HEK293 (cell line): ENCODE measurements at regions not wholly inside any gene's neighbourhood (a gene's known extent, or its start where the extent isn't known, plus 50 kb on each side); places are given as distances from the start of the nearest gene placed in this dataset.

ENCODE experiments used
- KLF7 ChIP-seq: fragments of 450-650 bp; formaldehyde crosslinking; IDR thresholded peaks from 2 replicates; pipeline ENCODE4 v1.5.1; 2016; ENCODE audit warnings: missing biosample characterization, missing genetic modification characterization, borderline replicate concordance
- MEIS1 ChIP-seq: sonication (generic); formaldehyde crosslinking; IDR thresholded peaks from 2 replicates; pipeline ENCODE4 v1.8.1; 2022; ENCODE audit warnings: missing genetic modification reagents, mild to moderate bottlenecking, borderline replicate concordance
- SP2 ChIP-seq: fragments of 450-650 bp; formaldehyde crosslinking; IDR thresholded peaks from 2 replicates; pipeline ENCODE4 v1.5.1; 2016; ENCODE audit warnings: missing biosample characterization, missing genetic modification characterization
- ZBTB21 ChIP-seq: fragments of 450-650 bp; formaldehyde crosslinking; IDR thresholded peaks from 2 replicates; pipeline ENCODE4 v1.5.1; 2017; ENCODE audit warnings: missing biosample characterization, missing genetic modification characterization
- ZFP37 ChIP-seq: fragments of 450-650 bp; formaldehyde crosslinking; IDR thresholded peaks from 2 replicates; pipeline ENCODE4 v1.5.1; 2016; ENCODE audit warnings: missing biosample characterization, missing genetic modification characterization
- ZNF76 ChIP-seq: fragments of 450-650 bp; formaldehyde crosslinking; IDR thresholded peaks from 2 replicates; pipeline ENCODE4; 2016; ENCODE audit warnings: low read depth, missing biosample characterization, missing genetic modification characterization, borderline replicate concordance
- TF ChIP-seq, protein P1 (sequence below): fragments of 450-650 bp; formaldehyde crosslinking; IDR thresholded peaks from 2 replicates; pipeline ENCODE4 v1.5.1; 2016; ENCODE audit warnings: missing biosample characterization, missing genetic modification characterization

DNA sequence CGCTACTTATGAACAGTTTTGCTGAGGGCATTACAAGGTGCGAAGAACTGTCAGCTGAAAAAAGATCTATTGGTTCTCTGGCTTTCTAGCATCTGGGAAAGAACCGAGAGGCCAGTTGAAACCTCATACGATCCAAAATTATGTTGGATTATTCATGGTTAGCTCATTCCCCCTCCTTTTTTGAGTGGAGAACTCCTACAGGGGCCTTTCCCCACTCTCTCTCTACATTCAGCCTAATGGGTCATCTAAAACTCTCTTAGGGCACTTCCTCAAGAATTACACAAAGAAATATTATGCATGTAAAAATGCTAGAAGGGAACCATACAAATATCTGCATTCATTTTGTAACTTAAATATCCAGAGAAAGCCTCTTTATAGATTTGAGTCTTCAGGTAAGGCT lies 358.2 kb downstream of the ADGRL2 start:
- TF ChIP-seq, protein P1, sequence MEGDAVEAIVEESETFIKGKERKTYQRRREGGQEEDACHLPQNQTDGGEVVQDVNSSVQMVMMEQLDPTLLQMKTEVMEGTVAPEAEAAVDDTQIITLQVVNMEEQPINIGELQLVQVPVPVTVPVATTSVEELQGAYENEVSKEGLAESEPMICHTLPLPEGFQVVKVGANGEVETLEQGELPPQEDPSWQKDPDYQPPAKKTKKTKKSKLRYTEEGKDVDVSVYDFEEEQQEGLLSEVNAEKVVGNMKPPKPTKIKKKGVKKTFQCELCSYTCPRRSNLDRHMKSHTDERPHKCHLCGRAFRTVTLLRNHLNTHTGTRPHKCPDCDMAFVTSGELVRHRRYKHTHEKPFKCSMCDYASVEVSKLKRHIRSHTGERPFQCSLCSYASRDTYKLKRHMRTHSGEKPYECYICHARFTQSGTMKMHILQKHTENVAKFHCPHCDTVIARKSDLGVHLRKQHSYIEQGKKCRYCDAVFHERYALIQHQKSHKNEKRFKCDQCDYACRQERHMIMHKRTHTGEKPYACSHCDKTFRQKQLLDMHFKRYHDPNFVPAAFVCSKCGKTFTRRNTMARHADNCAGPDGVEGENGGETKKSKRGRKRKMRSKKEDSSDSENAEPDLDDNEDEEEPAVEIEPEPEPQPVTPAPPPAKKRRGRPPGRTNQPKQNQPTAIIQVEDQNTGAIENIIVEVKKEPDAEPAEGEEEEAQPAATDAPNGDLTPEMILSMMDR (tag by site-specific recombination): no peak
- no peak for TF ChIP-seq ZFP37 (tag by site-specific recombination)
- TF ChIP-seq SP2: no peak
- TF ChIP-seq ZBTB21: no peak
- no peak for TF ChIP-seq KLF7
- TF ChIP-seq ZNF76 (tag by site-specific recombination): no peak
- TF ChIP-seq MEIS1: no peak
